ENCODE measurements at regions not wholly inside any gene's neighbourhood (a gene's known extent, or its start where the extent isn't known, plus 50 kb on each side); places are given as distances from the start of the nearest gene placed in this dataset.
"Not testable (repeated sequence)": the region's sequence is repeated elsewhere in the genome, so short reads cannot be mapped to it uniquely, and the experiment has no call there.

DNA sequence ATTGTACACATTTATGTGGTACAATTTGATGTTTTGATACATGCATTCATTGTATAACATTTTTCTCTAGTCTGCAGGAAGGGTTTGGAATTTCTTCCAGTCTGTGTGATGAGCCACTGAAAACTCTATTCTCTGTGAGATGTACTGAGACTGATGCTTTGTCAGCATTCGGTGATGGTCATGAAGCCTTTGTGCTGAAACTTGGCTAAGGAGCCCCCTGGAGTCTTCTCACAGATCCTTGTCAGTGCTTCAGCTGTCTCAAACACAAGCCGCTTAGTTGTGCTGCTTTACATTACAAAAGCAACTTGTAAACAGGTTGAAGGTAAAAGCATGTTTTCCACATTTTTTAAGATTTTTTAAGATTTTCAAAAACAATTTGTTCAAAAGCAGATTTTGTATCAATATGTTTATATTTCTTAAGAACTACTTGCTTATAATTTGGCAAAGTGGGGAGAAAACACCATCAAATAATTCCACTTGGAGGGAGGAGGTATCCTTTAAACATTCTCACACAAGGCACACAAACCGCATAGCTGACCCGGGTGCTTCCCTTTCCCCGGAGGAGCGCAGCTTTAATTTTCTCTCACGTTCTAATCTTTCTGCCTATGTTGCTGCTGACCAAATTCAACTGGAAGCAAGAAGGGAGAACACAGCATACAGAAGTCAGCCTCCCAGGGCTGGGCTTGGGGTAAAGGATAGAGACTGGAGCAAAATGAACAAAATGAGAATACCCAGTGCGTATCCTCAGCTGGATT lies 249.8 kb upstream of the VSTM2A start:
- Histone ChIP-seq H3K9me3 (ENCODE audit: control insufficient read depth, insufficient read depth, low read depth, low read length) (0 out of 2 replicates have a peak, but pooled peaks cover under 1% of the 10 kb centered on the region), H3K36me3 (ENCODE audit: control insufficient read depth, insufficient read depth, low read length) (no peaks in the 10 kb centered on the region), H3K4me1 (ENCODE audit: control insufficient read depth, insufficient read depth, low read length) (no peaks in the 10 kb centered on the region), H3K4me3 (ENCODE audit: low read depth in 2 of 2, low read length in 2 of 2) (no peak overlapping the region), H3K27ac (ENCODE audit: low read length) (no peak overlapping the region), H3K27me3 (ENCODE audit: control insufficient read depth, insufficient read depth, low read length) (no peaks in the 10 kb centered on the region)
- BruUV-seq (replicated peaks): no TSS peak
- POLR2A ChIA-PET: no interaction called here
- CTCF ChIA-PET: no interaction called here
- TF ChIP-seq POLR2AphosphoS5 (IDR thresholded peaks at IDR 0.05; ENCODE audit: low read depth, low read length): no peak
- no peak for TF ChIP-seq TCF7L2 (IDR thresholded peaks at IDR 0.05; ENCODE audit: low read depth, low read length)
- TF ChIP-seq, protein P1, sequence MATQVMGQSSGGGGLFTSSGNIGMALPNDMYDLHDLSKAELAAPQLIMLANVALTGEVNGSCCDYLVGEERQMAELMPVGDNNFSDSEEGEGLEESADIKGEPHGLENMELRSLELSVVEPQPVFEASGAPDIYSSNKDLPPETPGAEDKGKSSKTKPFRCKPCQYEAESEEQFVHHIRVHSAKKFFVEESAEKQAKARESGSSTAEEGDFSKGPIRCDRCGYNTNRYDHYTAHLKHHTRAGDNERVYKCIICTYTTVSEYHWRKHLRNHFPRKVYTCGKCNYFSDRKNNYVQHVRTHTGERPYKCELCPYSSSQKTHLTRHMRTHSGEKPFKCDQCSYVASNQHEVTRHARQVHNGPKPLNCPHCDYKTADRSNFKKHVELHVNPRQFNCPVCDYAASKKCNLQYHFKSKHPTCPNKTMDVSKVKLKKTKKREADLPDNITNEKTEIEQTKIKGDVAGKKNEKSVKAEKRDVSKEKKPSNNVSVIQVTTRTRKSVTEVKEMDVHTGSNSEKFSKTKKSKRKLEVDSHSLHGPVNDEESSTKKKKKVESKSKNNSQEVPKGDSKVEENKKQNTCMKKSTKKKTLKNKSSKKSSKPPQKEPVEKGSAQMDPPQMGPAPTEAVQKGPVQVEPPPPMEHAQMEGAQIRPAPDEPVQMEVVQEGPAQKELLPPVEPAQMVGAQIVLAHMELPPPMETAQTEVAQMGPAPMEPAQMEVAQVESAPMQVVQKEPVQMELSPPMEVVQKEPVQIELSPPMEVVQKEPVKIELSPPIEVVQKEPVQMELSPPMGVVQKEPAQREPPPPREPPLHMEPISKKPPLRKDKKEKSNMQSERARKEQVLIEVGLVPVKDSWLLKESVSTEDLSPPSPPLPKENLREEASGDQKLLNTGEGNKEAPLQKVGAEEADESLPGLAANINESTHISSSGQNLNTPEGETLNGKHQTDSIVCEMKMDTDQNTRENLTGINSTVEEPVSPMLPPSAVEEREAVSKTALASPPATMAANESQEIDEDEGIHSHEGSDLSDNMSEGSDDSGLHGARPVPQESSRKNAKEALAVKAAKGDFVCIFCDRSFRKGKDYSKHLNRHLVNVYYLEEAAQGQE (IDR thresholded peaks at IDR 0.05; ENCODE audit: insufficient read depth in 1 of 2, low read depth in 2 of 2, low read length in 1 of 2): no peak
- no peak for TF ChIP-seq SIN3A (IDR thresholded peaks at IDR 0.05; ENCODE audit: borderline replicate concordance, insufficient read depth, low read depth, low read length)
- TF ChIP-seq, protein P2, sequence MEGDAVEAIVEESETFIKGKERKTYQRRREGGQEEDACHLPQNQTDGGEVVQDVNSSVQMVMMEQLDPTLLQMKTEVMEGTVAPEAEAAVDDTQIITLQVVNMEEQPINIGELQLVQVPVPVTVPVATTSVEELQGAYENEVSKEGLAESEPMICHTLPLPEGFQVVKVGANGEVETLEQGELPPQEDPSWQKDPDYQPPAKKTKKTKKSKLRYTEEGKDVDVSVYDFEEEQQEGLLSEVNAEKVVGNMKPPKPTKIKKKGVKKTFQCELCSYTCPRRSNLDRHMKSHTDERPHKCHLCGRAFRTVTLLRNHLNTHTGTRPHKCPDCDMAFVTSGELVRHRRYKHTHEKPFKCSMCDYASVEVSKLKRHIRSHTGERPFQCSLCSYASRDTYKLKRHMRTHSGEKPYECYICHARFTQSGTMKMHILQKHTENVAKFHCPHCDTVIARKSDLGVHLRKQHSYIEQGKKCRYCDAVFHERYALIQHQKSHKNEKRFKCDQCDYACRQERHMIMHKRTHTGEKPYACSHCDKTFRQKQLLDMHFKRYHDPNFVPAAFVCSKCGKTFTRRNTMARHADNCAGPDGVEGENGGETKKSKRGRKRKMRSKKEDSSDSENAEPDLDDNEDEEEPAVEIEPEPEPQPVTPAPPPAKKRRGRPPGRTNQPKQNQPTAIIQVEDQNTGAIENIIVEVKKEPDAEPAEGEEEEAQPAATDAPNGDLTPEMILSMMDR (IDR thresholded peaks at IDR 0.05): no peak
- intact Hi-C loops (cut with micrococcal nuclease; ENCODE audit: unreplicated experiment) (no loop called here), in situ Hi-C loops (cut with HindIII; ENCODE audit: low pct_unique_long_range_greater_than_20kb, low sequenced_read_pairs) (no loop called here)
- DNase-seq (ENCODE audit: low read depth, low spot score) (no peak), ATAC-seq (no peak)

DNA sequence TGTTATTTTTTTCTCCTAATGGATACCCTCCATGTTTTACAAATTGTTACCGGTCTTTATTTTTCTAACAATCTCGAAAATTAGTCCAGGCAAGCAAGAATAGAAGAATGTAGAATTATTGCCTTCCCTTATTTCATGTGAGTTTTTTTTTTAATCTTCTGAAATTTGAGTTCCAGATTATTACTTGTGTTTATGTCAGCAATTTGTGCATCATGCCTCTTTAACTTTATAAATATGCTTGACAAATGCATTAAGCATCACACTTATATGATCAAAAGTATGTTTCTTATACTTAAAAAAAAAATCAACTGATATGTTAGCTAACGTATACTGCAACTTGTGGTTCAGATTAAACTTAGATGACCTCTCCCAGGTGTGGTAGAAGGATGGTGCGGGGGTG lies 242.7 kb upstream of the VSTM2A start:
- ATAC-seq (no peak), DNase-seq (ENCODE audit: low read depth, low spot score) (no peak)
- Histone ChIP-seq H3K4me3 (ENCODE audit: low read depth in 2 of 2, low read length in 2 of 2) (no peak overlapping the region), H3K36me3 (ENCODE audit: control insufficient read depth, insufficient read depth, low read length) (no peaks in the 10 kb centered on the region), H3K9me3 (ENCODE audit: control insufficient read depth, insufficient read depth, low read depth, low read length) (no peaks in the 10 kb centered on the region), H3K27me3 (ENCODE audit: control insufficient read depth, insufficient read depth, low read length) (no peaks in the 10 kb centered on the region), H3K27ac (ENCODE audit: low read length) (no peak overlapping the region), H3K4me1 (ENCODE audit: control insufficient read depth, insufficient read depth, low read length) (no peaks in the 10 kb centered on the region)
- ChIA-PET CTCF (no interaction called here), POLR2A (no interaction called here)
- no TSS peak for BruUV-seq (replicated peaks)
- TF ChIP-seq POLR2AphosphoS5 (IDR thresholded peaks at IDR 0.05; ENCODE audit: low read depth, low read length) (no peak), SIN3A (IDR thresholded peaks at IDR 0.05; ENCODE audit: borderline replicate concordance, insufficient read depth, low read depth, low read length) (no peak), TCF7L2 (IDR thresholded peaks at IDR 0.05; ENCODE audit: low read depth, low read length) (no peak)
- TF ChIP-seq, protein P2 (IDR thresholded peaks at IDR 0.05): no peak
- TF ChIP-seq, protein P1 (IDR thresholded peaks at IDR 0.05; ENCODE audit: insufficient read depth in 1 of 2, low read depth in 2 of 2, low read length in 1 of 2): no peak
- intact Hi-C loops (cut with micrococcal nuclease; ENCODE audit: unreplicated experiment) (no loop called here), in situ Hi-C loops (cut with HindIII; ENCODE audit: low pct_unique_long_range_greater_than_20kb, low sequenced_read_pairs) (no loop called here)

DNA sequence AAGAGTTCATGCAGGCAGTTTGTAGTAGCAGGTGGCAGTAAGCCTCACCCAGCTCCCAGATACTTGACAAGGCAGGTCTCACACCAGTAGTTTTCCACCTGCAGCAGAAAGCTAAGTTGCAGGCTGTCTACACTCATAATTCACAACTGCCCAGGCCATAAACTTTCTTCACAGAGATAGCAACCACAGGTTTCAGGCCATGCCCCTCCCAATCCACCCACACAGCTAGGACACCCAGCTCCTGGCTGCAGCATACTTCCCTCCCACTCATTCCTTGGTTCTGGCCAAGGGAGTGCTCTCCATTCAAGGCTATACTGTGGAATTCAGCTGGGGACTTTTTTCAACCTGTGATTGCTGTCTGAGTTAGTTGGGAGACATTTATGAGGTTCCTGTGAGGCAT lies 226.2 kb upstream of the VSTM2A start:
- POLR2A ChIA-PET; H3K27ac ChIP-seq (ENCODE audit: low read length); DNase-seq (ENCODE audit: low read depth, low spot score); BruUV-seq (replicated peaks); intact Hi-C loops (cut with micrococcal nuclease; ENCODE audit: unreplicated experiment); CTCF ChIA-PET; H3K4me1 ChIP-seq (ENCODE audit: control insufficient read depth, insufficient read depth, low read length); H3K4me3 ChIP-seq (ENCODE audit: low read depth in 2 of 2, low read length in 2 of 2); H3K27me3 ChIP-seq (ENCODE audit: control insufficient read depth, insufficient read depth, low read length); H3K36me3 ChIP-seq (ENCODE audit: control insufficient read depth, insufficient read depth, low read length); in situ Hi-C loops (cut with HindIII; ENCODE audit: low pct_unique_long_range_greater_than_20kb, low sequenced_read_pairs); ATAC-seq; H3K9me3 ChIP-seq (ENCODE audit: control insufficient read depth, insufficient read depth, low read depth, low read length): not testable (repeated sequence)
